ENCODE measurements at regions not wholly inside any gene's neighbourhood (a gene's known extent, or its start where the extent isn't known, plus 50 kb on each side); places are given as distances from the start of the nearest gene placed in this dataset.

DNA sequence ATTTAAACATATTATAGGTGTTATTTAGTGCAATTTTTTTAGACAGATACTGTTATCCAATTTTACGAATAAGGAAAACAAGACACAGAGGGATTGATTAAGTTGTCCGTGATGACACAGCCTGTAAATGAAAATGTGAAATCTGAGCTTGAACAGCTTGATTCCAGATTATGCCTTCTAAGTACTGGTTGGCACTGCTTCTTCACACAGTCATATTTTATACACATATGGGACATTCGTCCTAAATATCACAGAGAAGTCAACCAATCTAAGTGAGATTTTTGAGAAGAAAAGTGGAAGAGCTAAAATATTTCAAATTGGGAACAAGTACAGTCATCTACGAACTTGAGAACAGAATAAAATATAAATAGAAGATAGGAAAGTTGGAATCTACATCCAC is 756.3 kb downstream of the BCKDHB start:
- H3K79me2 ChIP-seq (ENCODE audit: control insufficient read depth, insufficient read depth, low read length) = no peaks in the 10 kb centered on the region
- DNase-seq (ENCODE audit: low read depth, low spot score) = no peak

More for the DNA sequence above, 756.3 kb downstream of the BCKDHB start:
- ChIA-PET SMC1A (ENCODE audit: uncharacterized antibody, unreplicated experiment) (interaction anchor here (0.6 kb wide), 1 partner anchor 1334 kb away, joined by 3 read pairs; no protein-coding TSS in a partner anchor), RAD21 (ENCODE audit: unreplicated experiment) (no interaction called here), POLR2A (no interaction called here), CTCF (no interaction called here)
- no peaks in the 10 kb centered on the region for H3K36me3 ChIP-seq (ENCODE audit: control insufficient read depth in 2 of 2, insufficient read depth in 2 of 2, low read length in 1 of 2)
- H2AFZ ChIP-seq (ENCODE audit: control insufficient read depth, low read depth, low read length) = no peak overlapping the region
- in situ Hi-C loops (cut with MboI) (no loop called here), intact Hi-C loops (cut with micrococcal nuclease; ENCODE audit: unreplicated experiment) (no loop called here)
- H3K4me2 ChIP-seq (ENCODE audit: control insufficient read depth, insufficient read depth) = no peak overlapping the region
- ATAC-seq = no peak
- TF ChIP-seq ZBTB40 (IDR thresholded peaks at IDR 0.05; ENCODE audit: borderline replicate concordance) = no peak
- TF ChIP-seq NRF1 (conservative IDR thresholded peaks at IDR 0.05; ENCODE audit: low read depth, low read length) = no peak
- H3K27me3 ChIP-seq (replicated peaks in 1 of 2; ENCODE audit: control insufficient read depth in 2 of 2, insufficient read depth in 2 of 2, low read length in 1 of 2) = no peaks in the 10 kb centered on the region
- no peak overlapping the region for H3K9ac ChIP-seq (ENCODE audit: control insufficient read depth, insufficient read depth, low read length)
- WGBS (ENCODE audit: insufficient coverage, insufficient replicate concordance, low lambda C conversion rate, missing lambda C conversion rate) = 24% methylated on average over 4 of the region's 4 CpGs
- no peaks in the 10 kb centered on the region for H3K9me3 ChIP-seq (replicated peaks; ENCODE audit: control insufficient read depth, insufficient read depth, low read length)
- H3K27ac ChIP-seq (ENCODE audit: control insufficient read depth, insufficient read depth) = no peak overlapping the region
- no peak overlapping the region for H3K4me3 ChIP-seq
- no peaks in the 10 kb centered on the region for H4K20me1 ChIP-seq (ENCODE audit: control insufficient read depth, insufficient read depth)
- no TSS peak for BruUV-seq (replicated peaks)
- H3K4me1 ChIP-seq (ENCODE audit: control insufficient read depth, insufficient read depth, low read length) = no peaks in the 10 kb centered on the region
- no peak for FAIRE-seq
